ENCODE measurements at regions not wholly inside any gene's neighbourhood (a gene's known extent, or its start where the extent isn't known, plus 50 kb on each side); places are given as distances from the start of the nearest gene placed in this dataset.

DNA sequence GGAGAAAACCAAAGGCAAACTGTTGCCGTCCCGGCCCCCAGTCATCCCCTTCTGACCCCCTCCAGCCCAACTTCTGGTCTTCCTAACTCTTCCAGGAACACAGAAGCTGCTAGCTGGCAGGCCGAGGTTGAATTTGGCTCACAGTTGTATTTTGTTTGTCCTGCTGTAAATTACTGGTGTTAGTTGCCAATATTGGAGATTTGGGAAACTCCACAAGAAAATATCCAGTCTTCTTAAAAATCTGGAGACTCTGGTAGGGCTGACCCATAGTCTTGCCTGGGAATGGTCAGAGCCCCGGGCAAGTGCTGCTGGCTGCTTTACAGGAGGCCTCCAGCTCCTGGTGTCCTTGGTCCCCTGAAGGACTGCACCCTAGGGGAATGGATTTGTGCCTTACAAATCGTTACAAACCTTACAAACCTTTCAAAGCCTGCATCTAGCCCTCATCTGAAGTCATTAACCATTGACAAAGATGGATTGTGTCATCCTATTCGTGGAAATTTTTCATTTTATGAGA is 112.0 kb upstream of the MCTP2 start (continued):
- no peak for TF ChIP-seq POLR2AphosphoS5 (IDR thresholded peaks at IDR 0.05; ENCODE audit: low read depth, low read length)
- TF ChIP-seq KDM1A (IDR thresholded peaks at IDR 0.05; ENCODE audit: borderline replicate concordance, low read length), result no peak
- no peak for TF ChIP-seq EGR1 (IDR thresholded peaks at IDR 0.05; ENCODE audit: borderline replicate concordance, low read depth, low read length)
- TF ChIP-seq NRF1 (IDR thresholded peaks at IDR 0.05; ENCODE audit: low read depth, low read length), result no peak
- no peak for TF ChIP-seq SIRT6 (IDR thresholded peaks at IDR 0.05; ENCODE audit: low read length)
- no peak for TF ChIP-seq RFX5 (IDR thresholded peaks at IDR 0.05; ENCODE audit: borderline replicate concordance, low read depth, low read length)
- no peak for TF ChIP-seq TBP (IDR thresholded peaks at IDR 0.05; ENCODE audit: low read depth, low read length)

Measured in H1 (cell line).